GM11168 (cell line): ENCODE measurements at regions not wholly inside any gene's neighbourhood (a gene's known extent, or its start where the extent isn't known, plus 50 kb on each side); places are given as distances from the start of the nearest gene placed in this dataset.
"Not testable (repeated sequence)": the region's sequence is repeated elsewhere in the genome, so short reads cannot be mapped to it uniquely, and the experiment has no call there.

Source experiments
- in situ Hi-C: fragments of 300-500 bp; cut with MboI; formaldehyde crosslinking; loops from one replicate; pipeline ENCODE4 v1.12.0; 2022; ENCODE audit warnings: low sequenced_read_pairs; ENCODE audit not compliant: unreplicated experiment

- in situ Hi-C loops: not testable (repeated sequence)
Measured at GRCh38 chr2:131636704-131637308, 109.1 kb downstream of the CCDC74A start.

- in situ Hi-C loops: not testable (repeated sequence)
Measured at GRCh38 chr2:131639001-131639620, 111.4 kb downstream of the CCDC74A start.

GRCh38 chr2:131641414-131642206, 113.9 kb downstream of the CCDC74A start:
- in situ Hi-C loops: no loop called here

GRCh38 chr2:131643180-131643579, 115.5 kb downstream of the CCDC74A start:
- in situ Hi-C loops: not testable (repeated sequence)

- in situ Hi-C loops: no loop called here
Measured at GRCh38 chr2:131645177-131645765, 117.6 kb downstream of the CCDC74A start.

GRCh38 chr2:131646220-131646619, 118.5 kb downstream of the CCDC74A start:
- in situ Hi-C loops: not testable (repeated sequence)

GRCh38 chr2:131646669-131647297, 119.1 kb downstream of the CCDC74A start:
- in situ Hi-C loops: no loop called here

GRCh38 chr2:131648565-131648964, 120.9 kb downstream of the CCDC74A start:
- in situ Hi-C loops: not testable (repeated sequence)

GRCh38 chr2:131652246-131652645, 124.6 kb downstream of the CCDC74A start:
- in situ Hi-C loops: loop anchor here (25.0 kb wide), 1 partner anchor 240 kb away; no protein-coding TSS in a partner anchor

- in situ Hi-C loops: loop anchor here (25.0 kb wide), 1 partner anchor 242 kb away; no protein-coding TSS in a partner anchor
Measured at GRCh38 chr2:131654107-131654506, 126.4 kb downstream of the CCDC74A start.

- in situ Hi-C loops: loop anchor here (25.0 kb wide), 1 partner anchor 245 kb away; no protein-coding TSS in a partner anchor
Measured at GRCh38 chr2:131656816-131657633, 129.3 kb downstream of the CCDC74A start.

GRCh38 chr2:131657895-131658768, 130.4 kb downstream of the CCDC74A start:
- in situ Hi-C loops: loop anchor here (25.0 kb wide), 1 partner anchor 246 kb away; no protein-coding TSS in a partner anchor

GRCh38 chr2:131658769-131659131, 131.1 kb downstream of the CCDC74A start:
- in situ Hi-C loops: loop anchor here (25.0 kb wide), 1 partner anchor 246 kb away; no protein-coding TSS in a partner anchor

- in situ Hi-C loops: loop anchor here (25.0 kb wide), 1 partner anchor 247 kb away; no protein-coding TSS in a partner anchor
Measured at GRCh38 chr2:131659168-131659572, 131.5 kb downstream of the CCDC74A start.

- in situ Hi-C loops: loop anchor here (25.0 kb wide), 1 partner anchor 249 kb away; no protein-coding TSS in a partner anchor
Measured at GRCh38 chr2:131661101-131661782, 133.6 kb downstream of the CCDC74A start.

- in situ Hi-C loops: loop anchor here (25.0 kb wide), 1 partner anchor 250 kb away; no protein-coding TSS in a partner anchor
Measured at GRCh38 chr2:131661884-131662535, 134.3 kb downstream of the CCDC74A start.

- in situ Hi-C loops: loop anchor here (25.0 kb wide), 1 partner anchor 251 kb away; no protein-coding TSS in a partner anchor
Measured at GRCh38 chr2:131663501-131663900, 135.8 kb downstream of the CCDC74A start.
